ENCODE measurements at regions not wholly inside any gene's neighbourhood (a gene's known extent, or its start where the extent isn't known, plus 50 kb on each side); places are given as distances from the start of the nearest gene placed in this dataset.

DNA sequence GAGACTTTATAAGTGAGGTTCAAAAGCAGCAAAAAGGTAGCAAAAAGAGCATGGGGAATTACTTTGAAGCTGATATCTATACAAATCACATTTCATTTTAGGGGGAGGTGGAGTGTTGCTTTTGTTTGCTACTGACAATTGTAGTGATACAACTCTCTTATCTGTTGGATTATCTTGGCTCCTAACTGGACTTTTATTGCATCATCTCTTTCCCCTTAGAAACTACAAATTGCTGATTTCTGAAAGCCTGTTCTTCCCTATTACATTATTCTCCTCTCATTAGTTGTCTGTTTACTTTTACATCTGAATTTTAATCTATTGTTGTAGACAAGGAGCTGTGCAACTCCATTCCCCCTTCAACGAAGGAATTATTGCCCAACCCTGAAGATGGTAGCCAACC is 75.0 kb upstream of the GNPDA2 start:
- no peaks in the 10 kb centered on the region; the same call in 2 of the 3 replicates for H3K9me3 ChIP-seq (replicated peaks; ENCODE audit: control insufficient read depth, insufficient read depth, low read length)
- H3K4me1 ChIP-seq (ENCODE audit: control insufficient read depth, insufficient read depth, low read length): no peaks in the 10 kb centered on the region
- in situ Hi-C loops (cut with MboI): no loop called here
- ChIA-PET SMC1A (ENCODE audit: uncharacterized antibody, unreplicated experiment) (no interaction called here), CTCF (no interaction called here), RAD21 (ENCODE audit: unreplicated experiment) (no interaction called here), POLR2A (no interaction called here)
- BruUV-seq (replicated peaks): no TSS peak
- no peaks in the 10 kb centered on the region for H3K79me2 ChIP-seq (ENCODE audit: control insufficient read depth, insufficient read depth, low read length)
- no peaks in the 10 kb centered on the region for H3K27me3 ChIP-seq (replicated peaks in 1 of 2; ENCODE audit: control insufficient read depth in 2 of 2, insufficient read depth in 2 of 2, low read length in 1 of 2)
- H3K27ac ChIP-seq (ENCODE audit: control insufficient read depth, insufficient read depth): no peak overlapping the region
- H4K20me1 ChIP-seq (ENCODE audit: control insufficient read depth, insufficient read depth): no peaks in the 10 kb centered on the region
- FAIRE-seq (no peak), ATAC-seq (no peak), DNase-seq (ENCODE audit: low read depth, low spot score) (no peak)
- no peak overlapping the region for H3K4me3 ChIP-seq
- WGBS (ENCODE audit: insufficient coverage, insufficient replicate concordance, low lambda C conversion rate, missing lambda C conversion rate): 0% methylated on average over 1 of the region's 1 CpG
- no peaks in the 10 kb centered on the region for H3K36me3 ChIP-seq (ENCODE audit: control insufficient read depth in 2 of 2, insufficient read depth in 2 of 2, low read length in 1 of 2)
- no peak overlapping the region for H3K9ac ChIP-seq (ENCODE audit: control insufficient read depth, insufficient read depth, low read length)
- H3K4me2 ChIP-seq (ENCODE audit: control insufficient read depth, insufficient read depth): no peak overlapping the region
- TF ChIP-seq DPF2 (IDR thresholded peaks at IDR 0.05) (no peak), TCF3 (IDR thresholded peaks at IDR 0.05; ENCODE audit: borderline replicate concordance, insufficient read depth, low read depth, low read length) (no peak), NFXL1 (IDR thresholded peaks at IDR 0.05; ENCODE audit: borderline replicate concordance) (no peak), NR2C2 (IDR thresholded peaks at IDR 0.05; ENCODE audit: borderline replicate concordance, control insufficient read depth, insufficient read length, low read depth) (no peak), ZNF24 (IDR thresholded peaks at IDR 0.05) (no peak), CBFB (IDR thresholded peaks at IDR 0.05; ENCODE audit: low read depth) (no peak), BHLHE40 (IDR thresholded peaks at IDR 0.05; ENCODE audit: borderline replicate concordance in 1 of 2, low read depth in 2 of 2, low read length in 1 of 2) (no peak), MEF2A (IDR thresholded peaks at IDR 0.05; ENCODE audit: insufficient read depth, low read depth, low read length) (no peak), JUNB (IDR thresholded peaks at IDR 0.05) (no peak), SMAD1 (IDR thresholded peaks at IDR 0.05; ENCODE audit: low read depth, partially characterized antibody) (no peak), ASH2L (IDR thresholded peaks at IDR 0.05; ENCODE audit: borderline replicate concordance, low read depth) (no peak), RCOR1 (conservative IDR thresholded peaks at IDR 0.05; ENCODE audit: low read depth, low read length) (no peak), TARDBP (IDR thresholded peaks at IDR 0.05; ENCODE audit: borderline replicate concordance) (no peak), WRNIP1 (IDR thresholded peaks at IDR 0.05; ENCODE audit: borderline replicate concordance, low read depth, low read length) (no peak), IRF5 (IDR thresholded peaks at IDR 0.05; ENCODE audit: borderline replicate concordance) (no peak)
- TF ChIP-seq, protein P1, sequence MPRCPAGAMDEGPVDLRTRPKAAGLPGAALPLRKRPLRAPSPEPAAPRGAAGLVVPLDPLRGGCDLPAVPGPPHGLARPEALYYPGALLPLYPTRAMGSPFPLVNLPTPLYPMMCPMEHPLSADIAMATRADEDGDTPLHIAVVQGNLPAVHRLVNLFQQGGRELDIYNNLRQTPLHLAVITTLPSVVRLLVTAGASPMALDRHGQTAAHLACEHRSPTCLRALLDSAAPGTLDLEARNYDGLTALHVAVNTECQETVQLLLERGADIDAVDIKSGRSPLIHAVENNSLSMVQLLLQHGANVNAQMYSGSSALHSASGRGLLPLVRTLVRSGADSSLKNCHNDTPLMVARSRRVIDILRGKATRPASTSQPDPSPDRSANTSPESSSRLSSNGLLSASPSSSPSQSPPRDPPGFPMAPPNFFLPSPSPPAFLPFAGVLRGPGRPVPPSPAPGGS (IDR thresholded peaks at IDR 0.05; ENCODE audit: borderline replicate concordance, insufficient read depth, low read depth, low read length, poor library complexity, severe bottlenecking): no peak
- TF ChIP-seq, protein P2, sequence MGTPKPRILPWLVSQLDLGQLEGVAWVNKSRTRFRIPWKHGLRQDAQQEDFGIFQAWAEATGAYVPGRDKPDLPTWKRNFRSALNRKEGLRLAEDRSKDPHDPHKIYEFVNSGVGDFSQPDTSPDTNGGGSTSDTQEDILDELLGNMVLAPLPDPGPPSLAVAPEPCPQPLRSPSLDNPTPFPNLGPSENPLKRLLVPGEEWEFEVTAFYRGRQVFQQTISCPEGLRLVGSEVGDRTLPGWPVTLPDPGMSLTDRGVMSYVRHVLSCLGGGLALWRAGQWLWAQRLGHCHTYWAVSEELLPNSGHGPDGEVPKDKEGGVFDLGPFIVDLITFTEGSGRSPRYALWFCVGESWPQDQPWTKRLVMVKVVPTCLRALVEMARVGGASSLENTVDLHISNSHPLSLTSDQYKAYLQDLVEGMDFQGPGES (IDR thresholded peaks at IDR 0.05): no peak
- no peak overlapping the region for H2AFZ ChIP-seq (ENCODE audit: control insufficient read depth, low read depth, low read length)
- intact Hi-C loops (cut with micrococcal nuclease; ENCODE audit: unreplicated experiment): no loop called here

Data from GM12878 (cell line).